K562 (cell line): ENCODE measurements at regions not wholly inside any gene's neighbourhood (a gene's known extent, or its start where the extent isn't known, plus 50 kb on each side); places are given as distances from the start of the nearest gene placed in this dataset.

ENCODE experiments used
- ATAC-seq: fragments of 200-7000 bp; cut with Tn5 transposase; 3 replicates; pipeline ENCODE4 v1.9.1; 2020; ENCODE audit warnings: moderate library complexity
- BruUV-seq: library from RNA; stranded (reverse); fragments of 400-500 nt; replicated peaks from 2 replicates; lab custom pipeline; 2021; lab: Mats Ljungman, UMichigan
- CTCF ChIA-PET: fragments of 300-600 bp; formaldehyde crosslinking; extraction: SDS; loops from one replicate; lab custom pipeline; 2021; ENCODE audit warnings: low intra/inter-chr PET ratio; lab: Yijun Ruan, JAX
- POLR2A ChIA-PET: fragments of 300-600, 350-650 bp; sonication (Branson Sonifier 250); formaldehyde crosslinking; extraction: SDS; loops from one replicate; lab custom pipeline; 2021; ENCODE audit warnings: antibody characterized with exemption, inconsistent platforms; lab: Yijun Ruan, JAX
- DNase-seq, 4 experiments: peaks; one replicate each; pipeline versions ENCODE4 v3.0.0 to v3.0.0-alpha.2; 2011 to 2018; ENCODE audit warnings: low spot score in 3 of 4, mixed read lengths in 3 of 4; ENCODE audit errors: extremely low read depth in 1 of 4
- FAIRE-seq: peaks from 2 replicates; lab custom pipeline; 2011; peaks lifted over from hg19 to GRCh38; lab: Jason Lieb, UNC
- H2AFZ ChIP-seq: 2 replicates; pipeline ENCODE4 v1.6.0; 2011; ENCODE audit warnings: low read depth, low read length, control low read depth, inconsistent platforms
- H3K27ac ChIP-seq: fragments of 200-600 bp; 3 replicates; pipeline ENCODE4 v1.8.0; 2011; ENCODE audit warnings: low read depth, mild to moderate bottlenecking, control low read depth, inconsistent platforms, low read length, moderate library complexity, mixed read lengths; ENCODE audit errors: extremely low read depth
- H3K27me3 ChIP-seq, 2 experiments: fragments of 300-600 bp in 1 of 2; 2 replicates in 1 of 2; 3 replicates in 1 of 2; pipeline versions ENCODE4 v1.6.0 to v1.8.0; 2011; ENCODE audit warnings: inconsistent platforms in 2 of 2, low read length in 2 of 2, mild to moderate bottlenecking in 1 of 2, mixed read lengths in 1 of 2, moderate library complexity in 1 of 2; ENCODE audit not compliant: control insufficient read depth in 2 of 2, insufficient read depth in 2 of 2
- H3K36me3 ChIP-seq: fragments of 300-600 bp; 3 replicates; pipeline ENCODE4 v1.8.0; 2011; ENCODE audit warnings: mild to moderate bottlenecking, low read length, inconsistent platforms; ENCODE audit not compliant: control insufficient read depth, insufficient read depth
- H3K4me1 ChIP-seq, 2 experiments: fragments of 200-600 bp in 1 of 2; replicated peaks in 1 of 2; 2 replicates in 1 of 2; 3 replicates in 1 of 2; pipeline versions ENCODE4 v1.5.1 to v1.8.0; 2011; ENCODE audit warnings: inconsistent platforms in 2 of 2, low read length in 2 of 2, mild to moderate bottlenecking in 1 of 2, mixed read lengths in 1 of 2, moderate library complexity in 1 of 2; ENCODE audit not compliant: control insufficient read depth in 2 of 2, insufficient read depth in 2 of 2
- H3K4me2 ChIP-seq: 2 replicates; pipeline ENCODE4 v1.6.1; 2011; ENCODE audit warnings: low read length, control low read depth, inconsistent platforms, mixed read lengths; ENCODE audit not compliant: insufficient read depth
- H3K4me3 ChIP-seq: fragments of 200-600 bp; sonication (generic), shearing (Covaris generic); 2 replicates; pipeline ENCODE4 v1.5.1; 2016; ENCODE audit warnings: control low read depth, inconsistent platforms
- H3K79me2 ChIP-seq: fragments of 200-600 bp; 3 replicates; pipeline ENCODE4 v1.8.0; 2011; ENCODE audit warnings: low read length, inconsistent platforms; ENCODE audit not compliant: control insufficient read depth, insufficient read depth
- H3K9ac ChIP-seq, 2 experiments: 2 replicates each; pipeline versions ENCODE4 v1.6.0 to v1.6.1; 2011; ENCODE audit warnings: low read depth in 2 of 2, low read length in 2 of 2, control low read depth in 1 of 2, inconsistent platforms in 1 of 2, mild to moderate bottlenecking in 1 of 2, mixed read lengths in 1 of 2; ENCODE audit not compliant: insufficient read depth in 1 of 2
- H3K9me1 ChIP-seq: one replicate; pipeline ENCODE4 v1.6.0; 2011; ENCODE audit warnings: inconsistent platforms, mild to moderate bottlenecking, low read length, moderate library complexity; ENCODE audit not compliant: control insufficient read depth, insufficient read depth
- H3K9me3 ChIP-seq: replicated peaks from 2 replicates; pipeline ENCODE4 v1.5.1; 2011; ENCODE audit warnings: low read depth, low read length, inconsistent platforms; ENCODE audit not compliant: control insufficient read depth, insufficient read depth
- H4K20me1 ChIP-seq: replicated peaks from 2 replicates; pipeline ENCODE4 v1.6.1; 2011; ENCODE audit warnings: low read length, inconsistent platforms, mixed read lengths; ENCODE audit not compliant: control insufficient read depth, insufficient read depth
- CHD2 ChIP-seq: IDR thresholded peaks from 2 replicates; pipeline ENCODE4 v1.6.1; 2011; ENCODE audit warnings: low read depth, low read length
- CREB3L1 ChIP-seq: fragments of 450-650 bp; IDR thresholded peaks from 2 replicates; pipeline ENCODE4 v1.6.1; 2014; ENCODE audit warnings: low read depth, mild to moderate bottlenecking, moderate library complexity, borderline replicate concordance
- E2F8 ChIP-seq: fragments of 450-650 bp; IDR thresholded peaks from 2 replicates; pipeline ENCODE4 v1.7.1; 2018; ENCODE audit warnings: mild to moderate bottlenecking, low read depth; ENCODE audit not compliant: partially characterized antibody
- FOXK1 ChIP-seq: sonication (generic); formaldehyde crosslinking; IDR thresholded peaks from 2 replicates; pipeline ENCODE4 v1.8.0; 2022; ENCODE audit warnings: missing genetic modification reagents, mild to moderate bottlenecking, borderline replicate concordance
- GATA2 ChIP-seq: sonication (generic); formaldehyde crosslinking; IDR thresholded peaks from 2 replicates; pipeline ENCODE4 v1.4.0; 2020; ENCODE audit warnings: mild to moderate bottlenecking, missing genetic modification reagents
- HDAC6 ChIP-seq: IDR thresholded peaks from 2 replicates; pipeline ENCODE4 v1.6.1; 2012; ENCODE audit warnings: low read depth, mild to moderate bottlenecking, control low read depth, inconsistent platforms, low read length, moderate library complexity
- HEY1 ChIP-seq: fragments of 250-450 bp; sonication (Bioruptor Pico); IDR thresholded peaks from 2 replicates; pipeline ENCODE4 v1.5.0; 2020; ENCODE audit warnings: mild to moderate bottlenecking, moderate library complexity, borderline replicate concordance
- MAZ ChIP-seq, 2 experiments: fragments of 450-650 bp in 1 of 2; sonication (generic) in 1 of 2; formaldehyde crosslinking; IDR thresholded peaks in 1 of 2; conservative IDR thresholded peaks in 1 of 2; 2 replicates each; pipeline versions ENCODE4 v1.4.0 to v1.5.0; 2020; ENCODE audit warnings: mild to moderate bottlenecking in 1 of 2, missing genetic modification reagents in 1 of 2
- PTTG1 ChIP-seq: fragments of 450-650 bp; IDR thresholded peaks from 2 replicates; pipeline ENCODE4 v1.6.1; 2016; ENCODE audit warnings: low read depth, mild to moderate bottlenecking, missing genetic modification characterization, missing compliant biosample characterization
- ZFP36 ChIP-seq: fragments of 150-350 bp; IDR thresholded peaks from 2 replicates; pipeline ENCODE4 v1.6.1; 2018; ENCODE audit warnings: low read length, low read depth; ENCODE audit not compliant: partially characterized antibody
- ZNF282 ChIP-seq: sonication (generic); formaldehyde crosslinking; IDR thresholded peaks from 2 replicates; pipeline ENCODE4 v1.8.1; 2023; ENCODE audit warnings: missing genetic modification reagents
- ZNF586 ChIP-seq: fragments of 450-650 bp; formaldehyde crosslinking; conservative IDR thresholded peaks from 2 replicates; pipeline ENCODE4 v1.4.0; 2020; ENCODE audit warnings: mild to moderate bottlenecking, moderate library complexity
- WGBS: fragments of 100-300 bp; shearing (Covaris generic); methylation state at CpG from one replicate; pipeline ENCODE4 v1.1.6; 2016; ENCODE audit warnings: low coverage, mixed read lengths; ENCODE audit not compliant: insufficient coverage; ENCODE audit errors: missing lambda C conversion rate; 5-methylcytosine and 5-hydroxymethylcytosine counted together
- in situ Hi-C: fragments of 300-500 bp; cut with MboI; formaldehyde crosslinking; loops from 4 replicates; pipeline ENCODE4 v1.15.0; 2018; ENCODE audit warnings: inconsistent platforms, mixed read lengths
- intact Hi-C: fragments of 100-400 bp; cut with micrococcal nuclease; formaldehyde crosslinking; loops from 2 replicates; pipeline ENCODE4 v1.14.2; 2022

- CTCF ChIA-PET, result no interaction called here
- FAIRE-seq (no peak), DNase-seq (no peak)
- no TSS peak for BruUV-seq
- Histone ChIP-seq H3K27ac (no peak overlapping the region), H3K36me3 (no peaks in the 10 kb centered on the region), H3K4me1 (no peaks in the 10 kb centered on the region; a peak in 1 of 5 replicates)
- POLR2A ChIA-PET, result no interaction called here
- TF ChIP-seq HDAC6 (no peak), GATA2 (no peak), HEY1 (no peak), CHD2 (no peak), CREB3L1 (no peak), FOXK1 (no peak), ZNF282 (no peak), E2F8 (no peak), MAZ (CRISPR knock-in tag; conservative IDR thresholded peaks at IDR 0.05 in 1 of 2, IDR thresholded peaks at IDR 0.05 in 1 of 2) (no peak), ZNF586 (CRISPR knock-in tag) (no peak), PTTG1 (tag) (no peak), ZFP36 (no peak)
- TF ChIP-seq, all 486 proteins: peak for 0
- WGBS, result 16% methylated on average over 1 of the region's 1 CpG
- no peaks in the 10 kb centered on the region for H4K20me1 ChIP-seq
- no peak overlapping the region for H2AFZ ChIP-seq
- in situ Hi-C loops, result no loop called here
- H3K4me2 ChIP-seq, result no peak overlapping the region
- no peak overlapping the region for H3K4me3 ChIP-seq
- intact Hi-C loops, result no loop called here
- H3K27me3 ChIP-seq, result no peaks in the 10 kb centered on the region
- no peaks in the 10 kb centered on the region for H3K79me2 ChIP-seq
- H3K9ac ChIP-seq, result no peak overlapping the region
- no peak for ATAC-seq
- no peaks in the 10 kb centered on the region for H3K9me1 ChIP-seq
- H3K9me3 ChIP-seq, result no peaks in the 10 kb centered on the region
These were observed 220.8 kb downstream of the PLK2 start for GRCh38 chr5:58239045-58239444.
